CD4-positive, alpha-beta T cell (primary cell): ENCODE measurements at regions not wholly inside any gene's neighbourhood (a gene's known extent, or its start where the extent isn't known, plus 50 kb on each side); places are given as distances from the start of the nearest gene placed in this dataset.

Source experiments
- ATAC-seq: fragments of 200-7000 bp; cut with Tn5 transposase; one replicate; pipeline ENCODE4 v1.10.0; 2022; ENCODE audit warnings: mild to moderate bottlenecking; ENCODE audit not compliant: poor library complexity
- CTCF ChIA-PET: fragments of 350-600 bp; sonication (Branson Sonifier 250); formaldehyde crosslinking; loops from one replicate; lab custom pipeline; 2021; ENCODE audit warnings: antibody characterized with exemption, inconsistent platforms; lab: Charles Lee
- POLR2A ChIA-PET: fragments of 350-600 bp; sonication (Branson Sonifier 250); formaldehyde crosslinking; loops from one replicate; lab custom pipeline; 2021; ENCODE audit warnings: antibody characterized with exemption, inconsistent platforms; lab: Charles Lee
- DNase-seq, 14 experiments: peaks; one replicate each; pipeline ENCODE4 v3.0.0-alpha.2; 2013 to 2020; ENCODE audit warnings: mixed read lengths in 2 of 14
- H3K27ac ChIP-seq, 2 donors: one replicate each; pipeline versions ENCODE4 v1.5.1 to v1.7.0; 2013; ENCODE audit warnings: low read length in 2 of 2, low read depth in 1 of 2, mild to moderate bottlenecking in 1 of 2
- H3K27me3 ChIP-seq, 2 experiments: 1 replicate in 1 of 2; 2 replicates in 1 of 2; pipeline versions ENCODE4 v1.6.1 to v1.7.0; 2013; ENCODE audit warnings: low read length in 2 of 2, control low read depth in 1 of 2, mild to moderate bottlenecking in 1 of 2, moderate library complexity in 1 of 2; ENCODE audit not compliant: insufficient read depth in 2 of 2, control insufficient read depth in 1 of 2
- H3K36me3 ChIP-seq: one replicate; pipeline ENCODE4 v1.6.1; 2013; ENCODE audit warnings: low read length, control low read depth; ENCODE audit not compliant: insufficient read depth
- H3K4me1 ChIP-seq: one replicate; pipeline ENCODE4 v1.6.1; 2013; ENCODE audit warnings: low read length, control low read depth; ENCODE audit not compliant: insufficient read depth
- H3K4me3 ChIP-seq: one replicate; pipeline ENCODE4 v1.5.1; 2013; ENCODE audit warnings: mild to moderate bottlenecking, low read length, moderate library complexity
- H3K9me3 ChIP-seq, 2 experiments: 1 replicate in 1 of 2; 2 replicates in 1 of 2; pipeline versions ENCODE4 v1.6.1 to v1.7.0; 2013; ENCODE audit warnings: low read length in 2 of 2, mild to moderate bottlenecking in 2 of 2, control low read depth in 1 of 2, moderate library complexity in 1 of 2; ENCODE audit not compliant: control insufficient read depth in 1 of 2, insufficient read depth in 1 of 2
- H3K27ac Mint-ChIP-seq: one replicate; pipeline ENCODE4 v1.8.0; 2020; ENCODE audit warnings: mixed read lengths
- H3K27me3 Mint-ChIP-seq: one replicate; pipeline ENCODE4 v1.8.0; 2021; ENCODE audit warnings: mixed read lengths
- H3K36me3 Mint-ChIP-seq: one replicate; pipeline ENCODE4 v1.8.0; 2021; ENCODE audit warnings: low read depth, mixed read lengths
- H3K4me1 Mint-ChIP-seq: one replicate; pipeline ENCODE4 v1.8.0; 2021; ENCODE audit warnings: low read depth, mixed read lengths
- H3K4me3 Mint-ChIP-seq: one replicate; pipeline ENCODE4 v1.8.0; 2020; ENCODE audit warnings: mild to moderate bottlenecking, mixed read lengths
- H3K9me3 Mint-ChIP-seq: one replicate; pipeline ENCODE4 v1.8.0; 2020; ENCODE audit warnings: mixed read lengths
- CTCF ChIP-seq: fragments of 200-600 bp; IDR thresholded peaks from one replicate; pipeline ENCODE4 v1.8.0; 2022; ENCODE audit warnings: antibody characterized with exemption, mild to moderate bottlenecking
- intact Hi-C, 2 experiments: fragments of 100-400 bp; cut with DNase I in 1 of 2; cut with micrococcal nuclease in 1 of 2; formaldehyde crosslinking; loops; one replicate each; pipeline versions ENCODE4 v1.15.1 to v1.9.0; 2023 to 2025; cut with DNase I, micrococcal nuclease

DNA sequence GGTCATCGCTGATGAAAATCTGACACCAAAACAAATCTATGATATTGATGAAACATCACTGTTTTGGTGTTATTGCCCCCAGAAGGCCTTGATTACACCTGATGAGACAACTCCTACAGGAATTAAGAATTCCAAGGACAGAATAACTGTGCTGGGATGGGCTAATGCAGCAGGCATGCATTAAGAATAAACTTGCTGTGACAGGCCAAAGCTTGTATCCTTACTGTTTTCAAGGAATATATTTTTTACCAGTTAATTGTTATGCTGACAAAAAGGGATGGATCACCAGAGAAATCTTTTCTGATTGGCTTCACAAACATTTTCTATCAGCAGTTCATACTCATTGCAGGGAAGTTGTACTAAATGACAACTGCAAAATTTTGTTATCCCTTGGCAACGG, 278.2 kb downstream of the IKZF2 start:
- Histone ChIP-seq H3K27ac (no peak overlapping the region), H3K27me3 (no peaks in the 10 kb centered on the region), H3K36me3 (no peaks in the 10 kb centered on the region), H3K4me1 (no peaks in the 10 kb centered on the region), H3K9me3 (peaks cover 0 to 3% of the 10 kb centered on the region in 2 experiments), H3K4me3 (no peak overlapping the region)
- intact Hi-C loops: no loop called here
- ChIA-PET POLR2A (no interaction called here), CTCF (no interaction called here)
- no peaks in the 10 kb centered on the region for H3K27me3 Mint-ChIP-seq
- peaks cover 18% of the 10 kb centered on the region for H3K4me1 Mint-ChIP-seq
- H3K4me3 Mint-ChIP-seq: no peak overlapping the region
- no peaks in the 10 kb centered on the region for H3K36me3 Mint-ChIP-seq
- TF ChIP-seq CTCF: no peak
- peaks cover 3% of the 10 kb centered on the region for H3K9me3 Mint-ChIP-seq
- no peak for ATAC-seq
- no peak overlapping the region for H3K27ac Mint-ChIP-seq
- DNase-seq: no peak

- H3K27me3 Mint-ChIP-seq: no peaks in the 10 kb centered on the region
- no peak overlapping the region for H3K4me3 Mint-ChIP-seq
- Histone ChIP-seq H3K4me3 (no peak overlapping the region), H3K27me3 (no peaks in the 10 kb centered on the region), H3K27ac (no peak overlapping the region), H3K9me3 (peaks cover 0 to 3% of the 10 kb centered on the region in 2 experiments), H3K4me1 (no peaks in the 10 kb centered on the region), H3K36me3 (no peaks in the 10 kb centered on the region)
- H3K36me3 Mint-ChIP-seq: no peaks in the 10 kb centered on the region
- ChIA-PET POLR2A (no interaction called here), CTCF (no interaction called here)
- intact Hi-C loops: no loop called here
- DNase-seq (no peak), ATAC-seq (no peak)
- peaks cover 5% of the 10 kb centered on the region for H3K4me1 Mint-ChIP-seq
- no peak overlapping the region for H3K27ac Mint-ChIP-seq
- peaks cover 3% of the 10 kb centered on the region for H3K9me3 Mint-ChIP-seq
- TF ChIP-seq CTCF: no peak
These were observed 279.8 kb downstream of the IKZF2 start for GRCh38 chr2:212871597-212871996.

- TF ChIP-seq CTCF: no peak
- ChIA-PET POLR2A (no interaction called here), CTCF (interaction anchor here (0.7 kb wide), 1 partner anchor 9 kb away, joined by 4 read pairs; no protein-coding TSS in a partner anchor)
- peaks cover 16% of the 10 kb centered on the region for H3K9me3 Mint-ChIP-seq
- no peak overlapping the region for H3K4me3 Mint-ChIP-seq
- H3K36me3 Mint-ChIP-seq: peaks cover 7% of the 10 kb centered on the region
- DNase-seq (no peak), ATAC-seq (no peak)
- no peaks in the 10 kb centered on the region for H3K27me3 Mint-ChIP-seq
- no peaks in the 10 kb centered on the region for H3K4me1 Mint-ChIP-seq
- H3K27ac Mint-ChIP-seq: no peak overlapping the region
- no peak overlapping the region for H3K4me3 ChIP-seq
- intact Hi-C loops: loop anchor here in 1 of 2 experiments (10.0 kb wide), 1 partner anchor 291 kb away; the partner anchor contains the start of gene IKZF2
- H3K27ac ChIP-seq: no peak overlapping the region
- H3K9me3 ChIP-seq: peaks cover 6 to 17% of the 10 kb centered on the region in 2 experiments
- H3K27me3 ChIP-seq: no peaks in the 10 kb centered on the region
- no peaks in the 10 kb centered on the region for H3K36me3 ChIP-seq
- H3K4me1 ChIP-seq: no peaks in the 10 kb centered on the region
These were observed 287.2 kb downstream of the IKZF2 start for GRCh38 chr2:212864186-212864585.
